Muscle layer of duodenum (tissue), 2 donors: ENCODE measurements at regions not wholly inside any gene's neighbourhood (a gene's known extent, or its start where the extent isn't known, plus 50 kb on each side); places are given as distances from the start of the nearest gene placed in this dataset.
"Not testable (repeated sequence)": the region's sequence is repeated elsewhere in the genome, so short reads cannot be mapped to it uniquely, and the experiment has no call there.

Experiments used
- H3K27ac ChIP-seq: one replicate; pipeline ENCODE4 v1.7.0; 2013; ENCODE audit warnings: mild to moderate bottlenecking, low read length
- H3K27me3 ChIP-seq: one replicate; pipeline ENCODE4 v1.7.0; 2013; ENCODE audit warnings: low read depth, mild to moderate bottlenecking, control low read depth, low read length
- H3K36me3 ChIP-seq, 2 donors: one replicate each; pipeline ENCODE4 v1.7.0; 2013; ENCODE audit warnings: low read length in 2 of 2, control low read depth in 1 of 2, mild to moderate bottlenecking in 1 of 2; ENCODE audit not compliant: insufficient read depth in 2 of 2, control insufficient read depth in 1 of 2
- H3K4me1 ChIP-seq, 2 donors: one replicate each; pipeline ENCODE4 v1.7.0; 2013; ENCODE audit warnings: low read length in 2 of 2, mild to moderate bottlenecking in 2 of 2, control low read depth in 1 of 2, moderate library complexity in 1 of 2; ENCODE audit not compliant: insufficient read depth in 2 of 2, control insufficient read depth in 1 of 2
- H3K4me3 ChIP-seq, 2 donors: one replicate each; pipeline ENCODE4 v1.7.0; 2013; ENCODE audit warnings: low read length in 2 of 2, low read depth in 1 of 2, mild to moderate bottlenecking in 1 of 2
- H3K9me3 ChIP-seq, 2 donors: one replicate each; pipeline ENCODE4 v1.7.0; 2013; ENCODE audit warnings: low read length in 2 of 2, control low read depth in 1 of 2, mild to moderate bottlenecking in 1 of 2; ENCODE audit not compliant: control insufficient read depth in 1 of 2
- donor health status: healthy.

- H3K4me1 ChIP-seq = no peaks in the 10 kb centered on the region
- no peaks in the 10 kb centered on the region for H3K36me3 ChIP-seq
- H3K4me3 ChIP-seq = no peak overlapping the region
- H3K27me3 ChIP-seq = no peaks in the 10 kb centered on the region
- no peak overlapping the region for H3K27ac ChIP-seq
- H3K9me3 ChIP-seq = no peaks in the 10 kb centered on the region
These were observed 90.1 kb upstream of the KCNJ18 start for GRCh38 chr17:21602176-21602575.

- H3K4me1 ChIP-seq, H3K27ac ChIP-seq, H3K9me3 ChIP-seq, H3K4me3 ChIP-seq, H3K27me3 ChIP-seq, H3K36me3 ChIP-seq: not testable (repeated sequence)
These were observed 89.0 kb upstream of the KCNJ18 start for GRCh38 chr17:21603292-21603691.

- H3K36me3 ChIP-seq, H3K27ac ChIP-seq, H3K27me3 ChIP-seq: not testable (repeated sequence)
These were observed 80.9 kb upstream of the KCNJ18 start for GRCh38 chr17:21611443-21611842.

GRCh38 chr17:21612123-21613070 is 79.9 kb upstream of the KCNJ18 start:
- not testable (repeated sequence) for H3K27ac ChIP-seq, H3K27me3 ChIP-seq, H3K4me3 ChIP-seq

More at GRCh38 chr17:21611443-21611842, 80.9 kb upstream of the KCNJ18 start:
- not testable (repeated sequence) for H3K4me3 ChIP-seq, H3K9me3 ChIP-seq, H3K4me1 ChIP-seq

GRCh38 chr17:21613071-21613429 is 79.3 kb upstream of the KCNJ18 start:
- H3K4me3 ChIP-seq = no peak overlapping the region
- no peaks in the 10 kb centered on the region for H3K36me3 ChIP-seq
- no peaks in the 10 kb centered on the region for H3K9me3 ChIP-seq
- H3K27me3 ChIP-seq = no peaks in the 10 kb centered on the region
- H3K4me1 ChIP-seq = no peaks in the 10 kb centered on the region
- no peak overlapping the region for H3K27ac ChIP-seq

More at GRCh38 chr17:21612123-21613070, 79.9 kb upstream of the KCNJ18 start:
- H3K4me1 ChIP-seq, H3K36me3 ChIP-seq, H3K9me3 ChIP-seq: not testable (repeated sequence)

- H3K9me3 ChIP-seq, H3K27ac ChIP-seq, H3K36me3 ChIP-seq, H3K4me1 ChIP-seq, H3K27me3 ChIP-seq, H3K4me3 ChIP-seq: not testable (repeated sequence)
These were observed 65.3 kb upstream of the KCNJ18 start for GRCh38 chr17:21626987-21627386.
